HCT116 (cell line): ENCODE measurements at regions not wholly inside any gene's neighbourhood (a gene's known extent, or its start where the extent isn't known, plus 50 kb on each side); places are given as distances from the start of the nearest gene placed in this dataset.

Experiments
- EZH2 ChIP-seq: fragments of 200-600 bp; sonication (generic); IDR thresholded peaks from 2 replicates; pipeline ENCODE4 v1.6.1; 2017; ENCODE audit warnings: antibody characterized with exemption, mixed run types
- EZH2phosphoT487 ChIP-seq: fragments of 200-600 bp; IDR thresholded peaks from 2 replicates; pipeline ENCODE4 v1.6.1; 2018; ENCODE audit warnings: antibody characterized with exemption, borderline replicate concordance
- JUND ChIP-seq: IDR thresholded peaks from 2 replicates; pipeline ENCODE4 v1.6.1; 2012
- POLR2A ChIP-seq: IDR thresholded peaks from 2 replicates; pipeline ENCODE4 v1.7.0; 2011; ENCODE audit warnings: borderline replicate concordance; ENCODE audit not compliant: insufficient read depth, insufficient read length; ENCODE audit errors: extremely low read depth
- POLR2AphosphoS5 ChIP-seq: IDR thresholded peaks from 2 replicates; pipeline ENCODE4 v1.6.1; 2011; ENCODE audit warnings: mild to moderate bottlenecking, low read depth, low read length, moderate library complexity
- RAD21 ChIP-seq: IDR thresholded peaks from 2 replicates; pipeline ENCODE4 v1.6.1; 2012; ENCODE audit warnings: low read depth, mild to moderate bottlenecking
- ZNF274 ChIP-seq: fragments of 200-500 bp; sonication (Bioruptor generic); IDR thresholded peaks from 2 replicates; pipeline ENCODE4 v1.6.1; 2014; ENCODE audit warnings: mild to moderate bottlenecking, low read depth, low read length, inconsistent platforms
- TF ChIP-seq, protein P1 (sequence below), 3 experiments: fragments of 200-600 bp in 1 of 3; sonication (generic) in 1 of 3; IDR thresholded peaks in 2 of 3; conservative IDR thresholded peaks in 1 of 3; 2 replicates each; pipeline ENCODE4 v1.5.1; 2012 to 2017; ENCODE audit warnings: low read depth in 2 of 3, low read length in 2 of 3, antibody characterized with exemption in 1 of 3, borderline replicate concordance in 1 of 3, control low read depth in 1 of 3, mild to moderate bottlenecking in 1 of 3, mixed read lengths in 1 of 3, mixed run types in 1 of 3, moderate library complexity in 1 of 3; ENCODE audit not compliant: insufficient read depth in 1 of 3
- TF ChIP-seq, protein P2 (sequence below): IDR thresholded peaks from 2 replicates; pipeline ENCODE4 v1.6.1; 2012; ENCODE audit warnings: low read depth

DNA sequence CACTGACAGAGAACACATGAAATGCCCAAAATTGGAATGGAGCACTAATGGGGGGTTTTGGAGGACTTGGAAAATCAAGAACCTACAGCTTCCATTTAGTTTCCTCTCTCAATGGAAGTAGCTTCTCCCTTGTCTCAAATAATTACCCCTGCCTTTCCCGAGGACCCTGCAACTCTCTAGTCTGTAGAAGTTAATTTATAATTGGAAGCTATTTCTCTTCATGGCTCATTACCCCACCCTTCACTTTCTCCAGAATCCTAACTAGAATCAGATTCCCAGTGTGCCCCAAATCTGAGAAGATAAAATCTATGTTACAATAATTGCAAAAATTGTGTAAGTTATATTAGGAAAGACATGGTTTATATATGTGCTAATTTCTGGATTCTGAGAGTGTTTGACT lies 181.5 kb upstream of the ATP1B1 start:
- TF ChIP-seq, protein P1, sequence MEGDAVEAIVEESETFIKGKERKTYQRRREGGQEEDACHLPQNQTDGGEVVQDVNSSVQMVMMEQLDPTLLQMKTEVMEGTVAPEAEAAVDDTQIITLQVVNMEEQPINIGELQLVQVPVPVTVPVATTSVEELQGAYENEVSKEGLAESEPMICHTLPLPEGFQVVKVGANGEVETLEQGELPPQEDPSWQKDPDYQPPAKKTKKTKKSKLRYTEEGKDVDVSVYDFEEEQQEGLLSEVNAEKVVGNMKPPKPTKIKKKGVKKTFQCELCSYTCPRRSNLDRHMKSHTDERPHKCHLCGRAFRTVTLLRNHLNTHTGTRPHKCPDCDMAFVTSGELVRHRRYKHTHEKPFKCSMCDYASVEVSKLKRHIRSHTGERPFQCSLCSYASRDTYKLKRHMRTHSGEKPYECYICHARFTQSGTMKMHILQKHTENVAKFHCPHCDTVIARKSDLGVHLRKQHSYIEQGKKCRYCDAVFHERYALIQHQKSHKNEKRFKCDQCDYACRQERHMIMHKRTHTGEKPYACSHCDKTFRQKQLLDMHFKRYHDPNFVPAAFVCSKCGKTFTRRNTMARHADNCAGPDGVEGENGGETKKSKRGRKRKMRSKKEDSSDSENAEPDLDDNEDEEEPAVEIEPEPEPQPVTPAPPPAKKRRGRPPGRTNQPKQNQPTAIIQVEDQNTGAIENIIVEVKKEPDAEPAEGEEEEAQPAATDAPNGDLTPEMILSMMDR (IDR thresholded peaks at IDR 0.05 in 2 of 3, conservative IDR thresholded peaks at IDR 0.05 in 1 of 3; ENCODE audit: borderline replicate concordance in 1 of 3, insufficient read depth in 1 of 3, low read depth in 2 of 3, low read length in 2 of 3) = no peak
- TF ChIP-seq RAD21 = no peak
- TF ChIP-seq EZH2phosphoT487 = no peak
- no peak for TF ChIP-seq EZH2
- no peak for TF ChIP-seq ZNF274
- no peak for TF ChIP-seq POLR2AphosphoS5
- TF ChIP-seq, protein P2, sequence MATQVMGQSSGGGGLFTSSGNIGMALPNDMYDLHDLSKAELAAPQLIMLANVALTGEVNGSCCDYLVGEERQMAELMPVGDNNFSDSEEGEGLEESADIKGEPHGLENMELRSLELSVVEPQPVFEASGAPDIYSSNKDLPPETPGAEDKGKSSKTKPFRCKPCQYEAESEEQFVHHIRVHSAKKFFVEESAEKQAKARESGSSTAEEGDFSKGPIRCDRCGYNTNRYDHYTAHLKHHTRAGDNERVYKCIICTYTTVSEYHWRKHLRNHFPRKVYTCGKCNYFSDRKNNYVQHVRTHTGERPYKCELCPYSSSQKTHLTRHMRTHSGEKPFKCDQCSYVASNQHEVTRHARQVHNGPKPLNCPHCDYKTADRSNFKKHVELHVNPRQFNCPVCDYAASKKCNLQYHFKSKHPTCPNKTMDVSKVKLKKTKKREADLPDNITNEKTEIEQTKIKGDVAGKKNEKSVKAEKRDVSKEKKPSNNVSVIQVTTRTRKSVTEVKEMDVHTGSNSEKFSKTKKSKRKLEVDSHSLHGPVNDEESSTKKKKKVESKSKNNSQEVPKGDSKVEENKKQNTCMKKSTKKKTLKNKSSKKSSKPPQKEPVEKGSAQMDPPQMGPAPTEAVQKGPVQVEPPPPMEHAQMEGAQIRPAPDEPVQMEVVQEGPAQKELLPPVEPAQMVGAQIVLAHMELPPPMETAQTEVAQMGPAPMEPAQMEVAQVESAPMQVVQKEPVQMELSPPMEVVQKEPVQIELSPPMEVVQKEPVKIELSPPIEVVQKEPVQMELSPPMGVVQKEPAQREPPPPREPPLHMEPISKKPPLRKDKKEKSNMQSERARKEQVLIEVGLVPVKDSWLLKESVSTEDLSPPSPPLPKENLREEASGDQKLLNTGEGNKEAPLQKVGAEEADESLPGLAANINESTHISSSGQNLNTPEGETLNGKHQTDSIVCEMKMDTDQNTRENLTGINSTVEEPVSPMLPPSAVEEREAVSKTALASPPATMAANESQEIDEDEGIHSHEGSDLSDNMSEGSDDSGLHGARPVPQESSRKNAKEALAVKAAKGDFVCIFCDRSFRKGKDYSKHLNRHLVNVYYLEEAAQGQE = no peak
- no peak for TF ChIP-seq POLR2A
- no peak for TF ChIP-seq JUND
